NCI-H524 (cell line): ENCODE measurements at regions not wholly inside any gene's neighbourhood (a gene's known extent, or its start where the extent isn't known, plus 50 kb on each side); places are given as distances from the start of the nearest gene placed in this dataset.

Experiments used
- DNase-seq, 2 experiments: peaks; one replicate each; lab custom pipeline; 2025; lab: John Stamatoyannopoulos, UW

GRCh38 chr4:36815536-36815935 lies 429.0 kb upstream of the NWD2 start:
- DNase-seq, result no peak

- DNase-seq, result peak in 1 of 2 experiments; percentile 40
Measured at GRCh38 chr4:36823199-36823967, 421.2 kb upstream of the NWD2 start.

- peak in 1 of 2 experiments; percentile 1 for DNase-seq
Measured at GRCh38 chr4:36824682-36825081, 419.9 kb upstream of the NWD2 start.

- no peak for DNase-seq
Measured at GRCh38 chr4:36835246-36835645, 409.3 kb upstream of the NWD2 start.

GRCh38 chr4:36841583-36842326 lies 402.8 kb upstream of the NWD2 start:
- no peak for DNase-seq

- DNase-seq, result no peak
Measured at GRCh38 chr4:36844448-36844847, 400.1 kb upstream of the NWD2 start.

GRCh38 chr4:36852856-36853255 lies 391.7 kb upstream of the NWD2 start:
- no peak for DNase-seq

GRCh38 chr4:36854554-36854953 lies 390.0 kb upstream of the NWD2 start:
- DNase-seq, result no peak

GRCh38 chr4:36863601-36864000 lies 380.9 kb upstream of the NWD2 start:
- DNase-seq, result no peak

- DNase-seq, result no peak
Measured at GRCh38 chr4:36870121-36870520, 374.4 kb upstream of the NWD2 start.

- DNase-seq, result no peak
Measured at GRCh38 chr4:36872679-36873078, 371.9 kb upstream of the NWD2 start.

- DNase-seq, result no peak
Measured at GRCh38 chr4:36884151-36884550, 360.4 kb upstream of the NWD2 start.

- no peak for DNase-seq
Measured at GRCh38 chr4:36891971-36892370, 352.6 kb upstream of the NWD2 start.

- no peak for DNase-seq
Measured at GRCh38 chr4:36900446-36900987, 344.0 kb upstream of the NWD2 start.

- no peak for DNase-seq
Measured at GRCh38 chr4:36904823-36905222, 339.7 kb upstream of the NWD2 start.

- no peak for DNase-seq
Measured at GRCh38 chr4:36914106-36914505, 330.4 kb upstream of the NWD2 start.

GRCh38 chr4:36915717-36916116 lies 328.8 kb upstream of the NWD2 start:
- DNase-seq, result peak in 1 of 2 experiments; percentile 10

- DNase-seq, result no peak
Measured at GRCh38 chr4:36917413-36917812, 327.1 kb upstream of the NWD2 start.

- peak; percentile 11 to 49 for DNase-seq
Measured at GRCh38 chr4:36919721-36920120, 324.8 kb upstream of the NWD2 start.

- no peak for DNase-seq
Measured at GRCh38 chr4:36921476-36922216, 322.9 kb upstream of the NWD2 start.

- DNase-seq, result peak in 1 of 2 experiments; percentile 2
Measured at GRCh38 chr4:36930562-36931111, 313.9 kb upstream of the NWD2 start.

- no peak for DNase-seq
Measured at GRCh38 chr4:36944232-36944631, 300.3 kb upstream of the NWD2 start.
